ENCODE measurements at regions not wholly inside any gene's neighbourhood (a gene's known extent, or its start where the extent isn't known, plus 50 kb on each side); places are given as distances from the start of the nearest gene placed in this dataset.

DNA sequence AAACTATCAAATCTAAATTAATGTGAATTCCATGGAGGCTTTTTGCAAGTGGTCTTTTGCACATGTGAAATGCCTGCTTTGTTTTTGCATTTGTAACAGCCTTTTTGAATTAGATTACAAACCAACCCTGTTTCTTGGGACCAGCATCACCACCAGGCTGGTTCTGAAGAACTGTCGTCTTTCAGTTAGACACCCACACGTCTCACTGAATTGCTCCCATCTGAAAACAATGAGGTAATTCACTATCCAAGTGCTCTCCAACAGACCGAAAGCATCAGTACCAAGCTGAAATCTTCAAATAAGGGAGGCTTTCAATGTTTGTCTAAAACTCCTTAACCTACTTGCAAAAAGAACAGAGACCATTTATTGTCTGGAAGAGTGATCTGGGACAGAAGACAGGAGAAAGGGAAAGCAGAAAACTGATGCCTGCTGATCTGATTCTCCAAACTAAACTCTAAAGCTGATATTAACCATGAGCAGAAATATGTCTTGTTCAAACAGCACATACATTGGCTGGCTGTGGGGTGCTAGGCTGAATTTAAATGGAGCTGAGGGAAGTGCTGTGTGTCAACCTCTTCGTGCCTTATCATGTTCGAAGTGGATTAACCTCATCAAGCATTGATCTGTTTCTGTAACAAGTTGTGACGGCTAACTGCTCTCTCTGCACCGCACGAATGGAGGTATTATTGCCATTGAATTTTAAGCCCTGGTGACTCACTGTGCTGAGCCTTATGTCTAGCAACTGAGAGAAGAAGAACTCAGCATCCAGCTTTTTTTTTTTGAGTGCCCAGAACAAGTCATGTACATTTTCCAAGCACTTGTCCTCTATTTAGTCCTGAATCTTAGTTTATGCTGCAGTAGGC lies 213.7 kb upstream of the P2RY1 start:
- H3K27me3 Mint-ChIP-seq: peaks cover 10% of the 10 kb centered on the region
- ChIA-PET POLR2A (no interaction called here), CTCF (no interaction called here)
- Histone ChIP-seq H3K27ac (ENCODE audit: low read depth in 1 of 2, low read length in 2 of 2) (no peak overlapping the region), H3K36me3 (ENCODE audit: insufficient read depth, low read length) (no peaks in the 10 kb centered on the region), H3K9me3 (ENCODE audit: control insufficient read depth in 1 of 2, insufficient read depth in 1 of 2, low read length in 2 of 2) (no peaks in the 10 kb centered on the region), H3K4me3 (ENCODE audit: low read length) (no peak overlapping the region), H3K4me1 (ENCODE audit: insufficient read depth, low read length) (no peaks in the 10 kb centered on the region), H3K27me3 (ENCODE audit: control insufficient read depth in 1 of 2, insufficient read depth in 2 of 2, low read length in 2 of 2) (no peaks in the 10 kb centered on the region)
- H3K9me3 Mint-ChIP-seq: no peaks in the 10 kb centered on the region
- H3K27ac Mint-ChIP-seq: no peak overlapping the region
- ATAC-seq (ENCODE audit: poor library complexity) (no peak), DNase-seq (no peak)
- TF ChIP-seq, protein P1, sequence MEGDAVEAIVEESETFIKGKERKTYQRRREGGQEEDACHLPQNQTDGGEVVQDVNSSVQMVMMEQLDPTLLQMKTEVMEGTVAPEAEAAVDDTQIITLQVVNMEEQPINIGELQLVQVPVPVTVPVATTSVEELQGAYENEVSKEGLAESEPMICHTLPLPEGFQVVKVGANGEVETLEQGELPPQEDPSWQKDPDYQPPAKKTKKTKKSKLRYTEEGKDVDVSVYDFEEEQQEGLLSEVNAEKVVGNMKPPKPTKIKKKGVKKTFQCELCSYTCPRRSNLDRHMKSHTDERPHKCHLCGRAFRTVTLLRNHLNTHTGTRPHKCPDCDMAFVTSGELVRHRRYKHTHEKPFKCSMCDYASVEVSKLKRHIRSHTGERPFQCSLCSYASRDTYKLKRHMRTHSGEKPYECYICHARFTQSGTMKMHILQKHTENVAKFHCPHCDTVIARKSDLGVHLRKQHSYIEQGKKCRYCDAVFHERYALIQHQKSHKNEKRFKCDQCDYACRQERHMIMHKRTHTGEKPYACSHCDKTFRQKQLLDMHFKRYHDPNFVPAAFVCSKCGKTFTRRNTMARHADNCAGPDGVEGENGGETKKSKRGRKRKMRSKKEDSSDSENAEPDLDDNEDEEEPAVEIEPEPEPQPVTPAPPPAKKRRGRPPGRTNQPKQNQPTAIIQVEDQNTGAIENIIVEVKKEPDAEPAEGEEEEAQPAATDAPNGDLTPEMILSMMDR (IDR thresholded peaks at IDR 0.05): no peak
- no peak overlapping the region for H3K4me3 Mint-ChIP-seq
- intact Hi-C loops (cut with DNase I, micrococcal nuclease): no loop called here
- no peaks in the 10 kb centered on the region for H3K36me3 Mint-ChIP-seq (ENCODE audit: low read depth)
- H3K4me1 Mint-ChIP-seq (ENCODE audit: low read depth): no peaks in the 10 kb centered on the region

DNA sequence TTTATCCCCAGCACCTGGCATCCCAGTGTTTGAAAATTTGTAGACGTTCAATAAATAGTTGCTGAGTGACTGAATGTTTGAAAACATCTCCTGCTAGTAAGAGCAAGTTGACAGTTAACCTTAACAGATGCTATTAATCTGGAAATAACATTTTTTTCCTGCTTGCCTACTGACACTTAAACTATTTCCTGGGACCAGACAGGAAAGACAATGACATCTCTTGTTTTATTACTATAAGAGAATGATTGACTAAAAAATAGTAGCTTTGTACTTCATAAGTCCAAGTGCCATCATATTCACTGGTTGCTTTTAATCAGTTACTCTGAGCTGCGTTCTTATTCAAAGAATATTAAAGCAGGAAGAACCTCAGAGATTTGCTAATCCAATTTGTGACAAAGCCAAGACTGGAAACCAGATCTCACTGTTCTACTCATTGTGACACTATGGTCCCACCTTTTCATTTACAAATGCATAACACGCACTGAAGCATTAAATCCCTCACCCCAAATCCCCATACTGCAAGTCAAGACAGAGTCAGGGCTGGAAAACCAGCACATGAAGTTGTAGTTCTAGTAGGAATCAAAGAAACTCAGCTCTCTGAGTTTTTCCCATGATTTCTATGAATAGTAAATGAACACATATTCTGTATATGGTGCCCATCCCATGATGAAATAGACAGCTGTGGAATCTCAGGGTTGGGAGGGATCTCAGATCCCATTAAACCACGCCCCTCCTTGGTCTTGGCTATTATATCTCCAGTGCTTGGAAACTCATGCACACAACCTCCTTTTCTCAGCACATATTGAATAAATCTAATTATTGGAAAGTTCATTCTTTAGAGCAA lies 212.7 kb upstream of the P2RY1 start:
- Mint-ChIP-seq H3K4me3 (no peak overlapping the region), H3K4me1 (ENCODE audit: low read depth) (no peaks in the 10 kb centered on the region), H3K27me3 (peaks cover 5% of the 10 kb centered on the region), H3K9me3 (no peaks in the 10 kb centered on the region), H3K27ac (no peak overlapping the region), H3K36me3 (ENCODE audit: low read depth) (no peaks in the 10 kb centered on the region)
- H3K27ac ChIP-seq (ENCODE audit: low read depth in 1 of 2, low read length in 2 of 2): no peak overlapping the region
- no peak overlapping the region for H3K4me3 ChIP-seq (ENCODE audit: low read length)
- no peaks in the 10 kb centered on the region for H3K9me3 ChIP-seq (ENCODE audit: control insufficient read depth in 1 of 2, insufficient read depth in 1 of 2, low read length in 2 of 2)
- CTCF ChIA-PET: no interaction called here
- ATAC-seq (ENCODE audit: poor library complexity): no peak
- DNase-seq: no peak
- intact Hi-C loops (cut with DNase I, micrococcal nuclease): no loop called here
- TF ChIP-seq, protein P1 (IDR thresholded peaks at IDR 0.05): no peak
- H3K4me1 ChIP-seq (ENCODE audit: insufficient read depth, low read length): no peaks in the 10 kb centered on the region
- no peaks in the 10 kb centered on the region for H3K36me3 ChIP-seq (ENCODE audit: insufficient read depth, low read length)
- POLR2A ChIA-PET: no interaction called here
- H3K27me3 ChIP-seq (ENCODE audit: control insufficient read depth in 1 of 2, insufficient read depth in 2 of 2, low read length in 2 of 2): no peaks in the 10 kb centered on the region

DNA sequence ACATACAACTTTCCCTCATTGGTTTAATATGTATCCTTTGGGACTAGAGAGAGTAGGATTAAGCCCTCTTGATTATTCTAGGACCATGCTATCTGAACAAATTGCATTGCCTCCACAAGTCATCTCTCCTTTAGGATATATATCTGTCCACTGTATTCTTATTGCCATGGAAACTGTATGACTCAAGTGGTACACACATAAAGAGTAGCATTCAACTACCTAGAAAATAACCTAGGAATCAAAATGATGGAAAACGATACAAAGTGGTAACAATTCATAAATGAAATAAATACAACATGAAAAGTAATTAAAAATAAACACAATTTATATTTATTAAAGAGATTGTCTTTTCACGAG lies 212.1 kb upstream of the P2RY1 start:
- intact Hi-C loops (cut with DNase I, micrococcal nuclease): no loop called here
- POLR2A ChIA-PET: no interaction called here

More for the DNA sequence above, 212.1 kb upstream of the P2RY1 start:
- TF ChIP-seq, protein P1 (IDR thresholded peaks at IDR 0.05): no peak
- Histone ChIP-seq H3K4me1 (ENCODE audit: insufficient read depth, low read length) (no peaks in the 10 kb centered on the region), H3K36me3 (ENCODE audit: insufficient read depth, low read length) (no peaks in the 10 kb centered on the region), H3K27me3 (ENCODE audit: control insufficient read depth in 1 of 2, insufficient read depth in 2 of 2, low read length in 2 of 2) (no peaks in the 10 kb centered on the region), H3K9me3 (ENCODE audit: control insufficient read depth in 1 of 2, insufficient read depth in 1 of 2, low read length in 2 of 2) (no peaks in the 10 kb centered on the region), H3K4me3 (ENCODE audit: low read length) (no peak overlapping the region), H3K27ac (ENCODE audit: low read depth in 1 of 2, low read length in 2 of 2) (no peak overlapping the region)
- DNase-seq: no peak
- Mint-ChIP-seq H3K9me3 (no peaks in the 10 kb centered on the region), H3K4me1 (ENCODE audit: low read depth) (no peaks in the 10 kb centered on the region), H3K36me3 (ENCODE audit: low read depth) (no peaks in the 10 kb centered on the region), H3K4me3 (no peak overlapping the region), H3K27ac (no peak overlapping the region), H3K27me3 (peaks cover 5% of the 10 kb centered on the region)
- CTCF ChIA-PET: no interaction called here
- ATAC-seq (ENCODE audit: poor library complexity): no peak

All from CD4-positive, alpha-beta T cell (primary cell).